IMR-90 (cell line): ENCODE measurements at regions not wholly inside any gene's neighbourhood (a gene's known extent, or its start where the extent isn't known, plus 50 kb on each side); places are given as distances from the start of the nearest gene placed in this dataset.

Experiments used
- BHLHE40 ChIP-seq: fragments of 150-350 bp; IDR thresholded peaks from 2 replicates; pipeline ENCODE4 v1.6.1; 2016; ENCODE audit warnings: mild to moderate bottlenecking, low read depth, low read length
- CEBPB ChIP-seq: IDR thresholded peaks from 2 replicates; pipeline ENCODE4 v1.6.1; 2012; ENCODE audit warnings: low read depth, low read length, improper control_type of control experiment
- POLR2A ChIP-seq: IDR thresholded peaks from 2 replicates; pipeline ENCODE4 v1.6.1; 2012; ENCODE audit warnings: mild to moderate bottlenecking, low read depth, low read length
- RAD21 ChIP-seq: IDR thresholded peaks from 2 replicates; pipeline ENCODE4 v1.6.1; 2012; ENCODE audit warnings: low read length, improper control_type of control experiment
- RCOR1 ChIP-seq: IDR thresholded peaks from 2 replicates; pipeline ENCODE4 v1.6.1; 2012; ENCODE audit warnings: mild to moderate bottlenecking, low read length, improper control_type of control experiment; ENCODE audit not compliant: insufficient replicate concordance
- RFX5 ChIP-seq: IDR thresholded peaks from 2 replicates; pipeline ENCODE4 v1.8.0; 2012; ENCODE audit warnings: low read depth, mild to moderate bottlenecking, low read length, moderate library complexity
- TF ChIP-seq, protein P1 (sequence below): conservative IDR thresholded peaks from 2 replicates; pipeline ENCODE4 v1.5.1; 2012; ENCODE audit warnings: mild to moderate bottlenecking, low read depth, low read length, improper control_type of control experiment
- TF ChIP-seq, protein P2 (sequence below): fragments of 150-350 bp; IDR thresholded peaks from 2 replicates; pipeline ENCODE4 v1.6.1; 2017; ENCODE audit warnings: mild to moderate bottlenecking, antibody characterized with exemption, low read length, low read depth

DNA sequence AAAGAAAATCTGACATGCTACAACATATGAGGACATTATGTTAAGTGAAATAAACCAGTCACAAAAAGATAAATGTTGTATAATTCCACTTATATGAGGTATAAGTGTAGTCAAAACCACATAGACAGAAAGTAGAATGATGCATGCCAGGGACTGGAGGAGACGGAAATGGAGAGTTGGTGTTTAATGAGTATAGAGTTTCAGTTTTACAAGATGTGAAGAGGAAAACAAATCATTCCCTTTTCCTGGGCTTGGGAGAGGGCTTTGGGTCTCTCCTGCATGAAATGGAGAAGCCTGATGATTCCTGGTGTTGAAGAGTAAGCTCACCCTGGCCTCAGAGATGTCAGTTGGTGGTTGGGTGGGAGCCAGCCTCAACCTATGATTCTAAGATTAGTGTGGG is 158.4 kb upstream of the PLXNC1 start:
- no peak for TF ChIP-seq CEBPB
- TF ChIP-seq, protein P1, sequence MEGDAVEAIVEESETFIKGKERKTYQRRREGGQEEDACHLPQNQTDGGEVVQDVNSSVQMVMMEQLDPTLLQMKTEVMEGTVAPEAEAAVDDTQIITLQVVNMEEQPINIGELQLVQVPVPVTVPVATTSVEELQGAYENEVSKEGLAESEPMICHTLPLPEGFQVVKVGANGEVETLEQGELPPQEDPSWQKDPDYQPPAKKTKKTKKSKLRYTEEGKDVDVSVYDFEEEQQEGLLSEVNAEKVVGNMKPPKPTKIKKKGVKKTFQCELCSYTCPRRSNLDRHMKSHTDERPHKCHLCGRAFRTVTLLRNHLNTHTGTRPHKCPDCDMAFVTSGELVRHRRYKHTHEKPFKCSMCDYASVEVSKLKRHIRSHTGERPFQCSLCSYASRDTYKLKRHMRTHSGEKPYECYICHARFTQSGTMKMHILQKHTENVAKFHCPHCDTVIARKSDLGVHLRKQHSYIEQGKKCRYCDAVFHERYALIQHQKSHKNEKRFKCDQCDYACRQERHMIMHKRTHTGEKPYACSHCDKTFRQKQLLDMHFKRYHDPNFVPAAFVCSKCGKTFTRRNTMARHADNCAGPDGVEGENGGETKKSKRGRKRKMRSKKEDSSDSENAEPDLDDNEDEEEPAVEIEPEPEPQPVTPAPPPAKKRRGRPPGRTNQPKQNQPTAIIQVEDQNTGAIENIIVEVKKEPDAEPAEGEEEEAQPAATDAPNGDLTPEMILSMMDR: no peak
- TF ChIP-seq POLR2A: no peak
- TF ChIP-seq RFX5: no peak
- no peak for TF ChIP-seq RAD21
- TF ChIP-seq, protein P2, sequence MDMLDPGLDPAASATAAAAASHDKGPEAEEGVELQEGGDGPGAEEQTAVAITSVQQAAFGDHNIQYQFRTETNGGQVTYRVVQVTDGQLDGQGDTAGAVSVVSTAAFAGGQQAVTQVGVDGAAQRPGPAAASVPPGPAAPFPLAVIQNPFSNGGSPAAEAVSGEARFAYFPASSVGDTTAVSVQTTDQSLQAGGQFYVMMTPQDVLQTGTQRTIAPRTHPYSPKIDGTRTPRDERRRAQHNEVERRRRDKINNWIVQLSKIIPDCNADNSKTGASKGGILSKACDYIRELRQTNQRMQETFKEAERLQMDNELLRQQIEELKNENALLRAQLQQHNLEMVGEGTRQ: no peak
- TF ChIP-seq RCOR1: no peak
- no peak for TF ChIP-seq BHLHE40
